ENCODE measurements at regions not wholly inside any gene's neighbourhood (a gene's known extent, or its start where the extent isn't known, plus 50 kb on each side); places are given as distances from the start of the nearest gene placed in this dataset.

DNA sequence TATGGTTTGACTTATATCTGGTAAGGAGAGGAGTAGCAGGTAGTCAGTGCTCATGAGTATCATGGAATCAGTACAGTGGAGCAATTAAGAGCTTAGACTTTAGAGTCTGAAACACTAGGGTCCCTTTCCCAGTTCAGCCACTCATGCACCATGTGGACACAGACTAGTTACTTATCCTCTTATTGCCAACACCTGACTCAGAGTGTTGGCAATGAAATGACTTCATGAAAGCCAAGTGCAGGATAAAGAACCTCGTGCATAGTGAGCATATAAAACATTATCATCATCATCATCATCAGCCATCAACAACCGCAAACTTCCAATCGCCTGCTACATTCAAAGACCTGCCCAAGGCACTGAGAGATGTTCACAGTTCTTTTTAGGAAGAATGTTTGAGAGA is 164.2 kb downstream of the FOXO1 start:
- Histone ChIP-seq H3K27ac (ENCODE audit: control insufficient read depth, insufficient read depth) (no peak overlapping the region), H3K4me2 (ENCODE audit: control insufficient read depth, insufficient read depth) (no peak overlapping the region), H3K79me2 (ENCODE audit: control insufficient read depth, insufficient read depth, low read length) (no peaks in the 10 kb centered on the region), H3K4me1 (ENCODE audit: control insufficient read depth, insufficient read depth, low read length) (no peaks in the 10 kb centered on the region), H3K4me3 (no peak overlapping the region), H3K9ac (ENCODE audit: control insufficient read depth, insufficient read depth, low read length) (no peak overlapping the region), H3K9me3 (replicated peaks; ENCODE audit: control insufficient read depth, insufficient read depth, low read length) (no peaks in the 10 kb centered on the region; the same call in 2 of the 3 replicates), H4K20me1 (ENCODE audit: control insufficient read depth, insufficient read depth) (no peaks in the 10 kb centered on the region; the same call in 1 of the 2 replicates), H3K36me3 (ENCODE audit: control insufficient read depth in 2 of 2, insufficient read depth in 2 of 2, low read length in 1 of 2) (no peaks in the 10 kb centered on the region), H2AFZ (ENCODE audit: control insufficient read depth, low read depth, low read length) (no peak overlapping the region), H3K27me3 (replicated peaks in 1 of 2; ENCODE audit: control insufficient read depth in 2 of 2, insufficient read depth in 2 of 2, low read length in 1 of 2) (peaks cover 0 to 10% of the 10 kb centered on the region in 2 experiments; a peak in 1 of 4 replicates)
- CTCF ChIA-PET = interaction anchor here (0.6 kb wide), 1 partner anchor 1434 kb away, joined by 3 read pairs; no protein-coding TSS in a partner anchor
- intact Hi-C loops (cut with micrococcal nuclease; ENCODE audit: unreplicated experiment) (no loop called here), in situ Hi-C loops (cut with MboI) (no loop called here)
- POLR2A ChIA-PET = interaction anchor here (0.6 kb wide), 1 partner anchor 263 kb away, joined by 3 read pairs; no protein-coding TSS in a partner anchor
- no TSS peak for BruUV-seq (replicated peaks)
- FAIRE-seq (no peak), ATAC-seq (no peak), DNase-seq (ENCODE audit: low read depth, low spot score) (no peak)
- WGBS (ENCODE audit: insufficient coverage, insufficient replicate concordance, low lambda C conversion rate, missing lambda C conversion rate) = 53% methylated on average over 3 of the region's 3 CpGs
- RAD21 ChIA-PET (ENCODE audit: unreplicated experiment) = no interaction called here
- SMC1A ChIA-PET (ENCODE audit: uncharacterized antibody, unreplicated experiment) = interaction anchor here (1.7 kb wide), 1 partner anchor 12 kb away, joined by 7 read pairs; no protein-coding TSS in a partner anchor
- TF ChIP-seq, protein P1, sequence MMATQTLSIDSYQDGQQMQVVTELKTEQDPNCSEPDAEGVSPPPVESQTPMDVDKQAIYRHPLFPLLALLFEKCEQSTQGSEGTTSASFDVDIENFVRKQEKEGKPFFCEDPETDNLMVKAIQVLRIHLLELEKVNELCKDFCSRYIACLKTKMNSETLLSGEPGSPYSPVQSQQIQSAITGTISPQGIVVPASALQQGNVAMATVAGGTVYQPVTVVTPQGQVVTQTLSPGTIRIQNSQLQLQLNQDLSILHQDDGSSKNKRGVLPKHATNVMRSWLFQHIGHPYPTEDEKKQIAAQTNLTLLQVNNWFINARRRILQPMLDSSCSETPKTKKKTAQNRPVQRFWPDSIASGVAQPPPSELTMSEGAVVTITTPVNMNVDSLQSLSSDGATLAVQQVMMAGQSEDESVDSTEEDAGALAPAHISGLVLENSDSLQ (IDR thresholded peaks at IDR 0.05) = no peak
- TF ChIP-seq CBX3 (IDR thresholded peaks at IDR 0.05; ENCODE audit: borderline replicate concordance, low read depth) (no peak), STAT3 (IDR thresholded peaks at IDR 0.05; ENCODE audit: low read depth, low read length) (no peak), BCL3 (IDR thresholded peaks at IDR 0.05; ENCODE audit: borderline replicate concordance, insufficient read depth, low read depth, low read length, poor library complexity, severe bottlenecking) (no peak), TBL1XR1 (IDR thresholded peaks at IDR 0.05; ENCODE audit: low read depth, low read length) (no peak), PRDM15 (CRISPR knock-in tag; IDR thresholded peaks at IDR 0.05) (no peak), KDM1A (IDR thresholded peaks at IDR 0.05; ENCODE audit: borderline replicate concordance) (no peak), STAT1 (conservative IDR thresholded peaks at IDR 0.05) (no peak), FOXM1 (IDR thresholded peaks at IDR 0.05; ENCODE audit: low read depth, low read length) (no peak), RBBP5 (conservative IDR thresholded peaks at IDR 0.05) (no peak), SIX5 (IDR thresholded peaks at IDR 0.05; ENCODE audit: low read depth, low read length, severe bottlenecking) (no peak), RUNX3 (IDR thresholded peaks at IDR 0.05; ENCODE audit: low read length) (no peak), NBN (IDR thresholded peaks at IDR 0.05) (no peak), NR2C2 (IDR thresholded peaks at IDR 0.05; ENCODE audit: borderline replicate concordance, control insufficient read depth, insufficient read length, low read depth) (no peak), SPI1 (IDR thresholded peaks at IDR 0.05; ENCODE audit: borderline replicate concordance, insufficient read depth, low read depth, low read length) (no peak), MTA3 (IDR thresholded peaks at IDR 0.05; ENCODE audit: borderline replicate concordance, low read length) (no peak), IKZF2 (IDR thresholded peaks at IDR 0.05) (no peak)
